ENCODE measurements at regions not wholly inside any gene's neighbourhood (a gene's known extent, or its start where the extent isn't known, plus 50 kb on each side); places are given as distances from the start of the nearest gene placed in this dataset.

- peak; percentile 15 to 75 for DNase-seq (ENCODE audit: low read depth in 1 of 2, low spot score in 1 of 2)
- Histone ChIP-seq H3K27me3 (no peaks in the 10 kb centered on the region), H3K9me3 (ENCODE audit: low read depth) (no peaks in the 10 kb centered on the region), H3K4me3 (no peak overlapping the region), H3K4me1 (ENCODE audit: low read depth) (no peaks in the 10 kb centered on the region), H3K36me3 (no peaks in the 10 kb centered on the region), H3K27ac (no peak overlapping the region)
- peak; percentile 27 for TF ChIP-seq CTCF (IDR thresholded peaks at IDR 0.05; ENCODE audit: low read depth, low read length)
Measured at GRCh38 chr15:99909592-99910295, 176.5 kb upstream of the LYSMD4 start.

- Histone ChIP-seq H3K4me1 (ENCODE audit: low read depth) (no peaks in the 10 kb centered on the region), H3K27me3 (no peaks in the 10 kb centered on the region), H3K36me3 (no peaks in the 10 kb centered on the region), H3K27ac (no peak overlapping the region), H3K9me3 (ENCODE audit: low read depth) (no peaks in the 10 kb centered on the region), H3K4me3 (no peak overlapping the region)
- no peak for TF ChIP-seq CTCF (IDR thresholded peaks at IDR 0.05; ENCODE audit: low read depth, low read length)
- no peak for DNase-seq (ENCODE audit: low read depth in 1 of 2, low spot score in 1 of 2)
Measured at GRCh38 chr15:99907698-99908097, 174.5 kb upstream of the LYSMD4 start.

GRCh38 chr15:99906793-99907192 is 173.6 kb upstream of the LYSMD4 start:
- no peak for TF ChIP-seq CTCF (IDR thresholded peaks at IDR 0.05; ENCODE audit: low read depth, low read length)
- Histone ChIP-seq H3K4me3 (no peak overlapping the region), H3K27me3 (no peaks in the 10 kb centered on the region), H3K36me3 (no peaks in the 10 kb centered on the region), H3K27ac (no peak overlapping the region), H3K4me1 (ENCODE audit: low read depth) (no peaks in the 10 kb centered on the region), H3K9me3 (ENCODE audit: low read depth) (no peaks in the 10 kb centered on the region)
- DNase-seq (ENCODE audit: low read depth in 1 of 2, low spot score in 1 of 2) = no peak

- no peaks in the 10 kb centered on the region for H3K9me3 ChIP-seq (ENCODE audit: low read depth)
- no peak for DNase-seq (ENCODE audit: low read depth in 1 of 2, low spot score in 1 of 2)
- no peaks in the 10 kb centered on the region for H3K27me3 ChIP-seq
- TF ChIP-seq CTCF (IDR thresholded peaks at IDR 0.05; ENCODE audit: low read depth, low read length) = no peak
- no peaks in the 10 kb centered on the region for H3K36me3 ChIP-seq
- no peak overlapping the region for H3K27ac ChIP-seq
- no peaks in the 10 kb centered on the region for H3K4me1 ChIP-seq (ENCODE audit: low read depth)
- no peak overlapping the region for H3K4me3 ChIP-seq
Measured at GRCh38 chr15:99906311-99906710, 173.1 kb upstream of the LYSMD4 start.

- DNase-seq (ENCODE audit: low read depth in 1 of 2, low spot score in 1 of 2) = no peak
- Histone ChIP-seq H3K9me3 (ENCODE audit: low read depth) (no peaks in the 10 kb centered on the region), H3K4me3 (no peak overlapping the region), H3K4me1 (ENCODE audit: low read depth) (no peaks in the 10 kb centered on the region), H3K27ac (no peak overlapping the region), H3K36me3 (no peaks in the 10 kb centered on the region), H3K27me3 (no peaks in the 10 kb centered on the region)
- TF ChIP-seq CTCF (IDR thresholded peaks at IDR 0.05; ENCODE audit: low read depth, low read length) = no peak
Measured at GRCh38 chr15:99902248-99902928, 169.2 kb upstream of the LYSMD4 start.
